Lung (tissue), 11 donors: ENCODE measurements at regions not wholly inside any gene's neighbourhood (a gene's known extent, or its start where the extent isn't known, plus 50 kb on each side); places are given as distances from the start of the nearest gene placed in this dataset.

ENCODE experiments used
- ATAC-seq: fragments of 200-7000 bp; cut with Tn5 transposase; one replicate; pipeline ENCODE4 v1.9.1; 2020; ENCODE audit warnings: moderate number of reproducible peaks; ENCODE audit not compliant: insufficient read depth, low FRiP score
- DNase-seq, 3 donors: peaks; one replicate each; pipeline ENCODE4 v3.0.0-alpha.2; 2013 to 2017
- H3K27ac ChIP-seq, 2 donors: one replicate each; pipeline ENCODE4 v1.5.1; 2013; ENCODE audit warnings: mild to moderate bottlenecking in 2 of 2, moderate library complexity in 2 of 2, control low read depth in 1 of 2, inconsistent platforms in 1 of 2, low read depth in 1 of 2, low read length in 1 of 2
- H3K27me3 ChIP-seq, 3 donors: one replicate each; pipeline ENCODE4 v1.5.1; 2013; ENCODE audit warnings: low read length in 2 of 3; ENCODE audit not compliant: control insufficient read depth in 3 of 3, insufficient read depth in 3 of 3
- H3K36me3 ChIP-seq, 4 donors: one replicate each; pipeline ENCODE4 v1.5.1; 2013; ENCODE audit warnings: low read length in 4 of 4, mild to moderate bottlenecking in 1 of 4, moderate library complexity in 1 of 4; ENCODE audit not compliant: control insufficient read depth in 4 of 4, insufficient read depth in 4 of 4
- H3K4me1 ChIP-seq, 5 donors: one replicate each; pipeline ENCODE4 v1.5.1; 2013; ENCODE audit warnings: low read length in 5 of 5, mild to moderate bottlenecking in 2 of 5, moderate library complexity in 1 of 5; ENCODE audit not compliant: control insufficient read depth in 5 of 5, insufficient read depth in 5 of 5
- H3K4me3 ChIP-seq: one replicate; pipeline ENCODE4 v1.5.1; 2013; ENCODE audit warnings: mild to moderate bottlenecking, control low read depth, moderate library complexity
- H3K9ac ChIP-seq, 2 donors: one replicate each; pipeline ENCODE4 v1.5.1; 2013; ENCODE audit warnings: low read length in 2 of 2, control low read depth in 1 of 2; ENCODE audit not compliant: insufficient read depth in 1 of 2
- H3K9me3 ChIP-seq, 4 donors: one replicate each; pipeline ENCODE4 v1.5.1; 2013; ENCODE audit warnings: low read length in 3 of 4, mild to moderate bottlenecking in 1 of 4, moderate library complexity in 1 of 4; ENCODE audit not compliant: control insufficient read depth in 4 of 4, insufficient read depth in 3 of 4
- CTCF ChIP-seq: IDR thresholded peaks from 2 replicates; pipeline ENCODE4 v1.5.1; 2012; ENCODE audit warnings: mild to moderate bottlenecking; ENCODE audit errors: control extremely low read depth, extremely low read depth
- WGBS, 2 donors: extraction: QIAGEN DNeasy Blood & Tissue Kit; methylation state at CpG; one replicate each; pipeline ENCODE4 v1.1.7; 2013; 5-methylcytosine and 5-hydroxymethylcytosine counted together
- donor health status: control.
- donor health status: control.
- donor health status: Bipolar disorder and iron deficiency.
- donor health status: healthy.
- donor health status: DM: yes; HTN: yes; CAD: no.

GRCh38 chr4:38230121-38230801, 270.1 kb downstream of the PTTG2 start:
- Histone ChIP-seq H3K4me1 (no peaks in the 10 kb centered on the region), H3K36me3 (no peaks in the 10 kb centered on the region), H3K9ac (no peak overlapping the region), H3K9me3 (no peaks in the 10 kb centered on the region), H3K27ac (no peak overlapping the region), H3K27me3 (no peaks in the 10 kb centered on the region), H3K4me3 (no peak overlapping the region)
- TF ChIP-seq CTCF: no peak
- ATAC-seq: no peak
- 78 to 86% methylated on average over 10 of the region's 10 CpGs for WGBS, 2 donors
- DNase-seq: peak in 1 of 3 donors; percentile 43

- Histone ChIP-seq H3K9me3 (no peaks in the 10 kb centered on the region), H3K27me3 (no peaks in the 10 kb centered on the region), H3K4me1 (no peaks in the 10 kb centered on the region), H3K36me3 (no peaks in the 10 kb centered on the region), H3K27ac (no peak overlapping the region), H3K4me3 (no peak overlapping the region), H3K9ac (no peak overlapping the region)
- ATAC-seq (no peak), DNase-seq (no peak)
- 92 to 96% methylated on average over 7 of the region's 7 CpGs for WGBS, 2 donors
- no peak for TF ChIP-seq CTCF
These were observed 270.8 kb downstream of the PTTG2 start for GRCh38 chr4:38230821-38231563.

GRCh38 chr4:38231626-38232025, 271.4 kb downstream of the PTTG2 start:
- no peaks in the 10 kb centered on the region for H3K9me3 ChIP-seq
- H3K36me3 ChIP-seq: no peaks in the 10 kb centered on the region
- ATAC-seq (no peak), DNase-seq (no peak)
- H3K4me3 ChIP-seq: no peak overlapping the region
- H3K27ac ChIP-seq: no peak overlapping the region
- no peak overlapping the region for H3K9ac ChIP-seq
- peaks cover 0 to under 1% (median 0%) of the 10 kb centered on the region in 5 donors for H3K4me1 ChIP-seq
- H3K27me3 ChIP-seq: no peaks in the 10 kb centered on the region
- TF ChIP-seq CTCF: no peak
- WGBS, 2 donors: 90 to 91% methylated on average over 4 of the region's 4 CpGs
